ENCODE measurements at regions not wholly inside any gene's neighbourhood (a gene's known extent, or its start where the extent isn't known, plus 50 kb on each side); places are given as distances from the start of the nearest gene placed in this dataset.

- no peaks in the 10 kb centered on the region for H3K4me1 ChIP-seq (ENCODE audit: insufficient read depth)
- H3K36me3 ChIP-seq, result no peaks in the 10 kb centered on the region
- intact Hi-C loops (cut with DNase I), result no loop called here
- no peak overlapping the region for H3K4me3 ChIP-seq
- WGBS, 3 donors, result 52 to 56% (median 54%) methylated on average over 2 of the region's 2 CpGs
- no peak for TF ChIP-seq EP300 (IDR thresholded peaks at IDR 0.05)
- no peak for TF ChIP-seq POLR2A (IDR thresholded peaks at IDR 0.05)
- TF ChIP-seq CTCF (IDR thresholded peaks at IDR 0.05), result no peak
- no peak overlapping the region for H3K27ac ChIP-seq
- no peaks in the 10 kb centered on the region for H3K27me3 ChIP-seq
- no peak for DNase-seq
- H3K9me3 ChIP-seq, result no peaks in the 10 kb centered on the region
Measured at GRCh38 chr12:59046763-59047534, 126.6 kb upstream of the LRIG3 start.

- 65 to 74% (median 73%) methylated on average over 2 of the region's 2 CpGs for WGBS, 3 donors
- Histone ChIP-seq H3K4me3 (no peak overlapping the region), H3K36me3 (no peaks in the 10 kb centered on the region), H3K4me1 (ENCODE audit: insufficient read depth) (peaks cover 2% of the 10 kb centered on the region), H3K27me3 (no peaks in the 10 kb centered on the region), H3K27ac (no peak overlapping the region), H3K9me3 (no peaks in the 10 kb centered on the region)
- no peak for TF ChIP-seq EP300 (IDR thresholded peaks at IDR 0.05)
- no peak for TF ChIP-seq CTCF (IDR thresholded peaks at IDR 0.05)
- TF ChIP-seq POLR2A (IDR thresholded peaks at IDR 0.05), result no peak
- no peak for DNase-seq
- intact Hi-C loops (cut with DNase I), result no loop called here
Measured at GRCh38 chr12:59044791-59045190, 124.5 kb upstream of the LRIG3 start.

- Histone ChIP-seq H3K27me3 (no peaks in the 10 kb centered on the region), H3K36me3 (no peaks in the 10 kb centered on the region), H3K9me3 (no peaks in the 10 kb centered on the region), H3K27ac (no peak overlapping the region), H3K4me1 (ENCODE audit: insufficient read depth) (peaks cover 2% of the 10 kb centered on the region), H3K4me3 (no peak overlapping the region)
- no peak for TF ChIP-seq POLR2A (IDR thresholded peaks at IDR 0.05)
- TF ChIP-seq CTCF (IDR thresholded peaks at IDR 0.05), result no peak
- no peak for DNase-seq
- WGBS, 3 donors, result 10 to 15% (median 12%) methylated on average over 4 of the region's 4 CpGs
- intact Hi-C loops (cut with DNase I), result no loop called here
Measured at GRCh38 chr12:59041241-59042121, 121.2 kb upstream of the LRIG3 start.

GRCh38 chr12:59040656-59041055 is 120.4 kb upstream of the LRIG3 start:
- Histone ChIP-seq H3K27ac (no peak overlapping the region), H3K4me1 (ENCODE audit: insufficient read depth) (peaks cover 2% of the 10 kb centered on the region), H3K4me3 (no peak overlapping the region), H3K27me3 (no peaks in the 10 kb centered on the region), H3K9me3 (no peaks in the 10 kb centered on the region), H3K36me3 (no peaks in the 10 kb centered on the region)
- DNase-seq, result no peak
- TF ChIP-seq POLR2A (IDR thresholded peaks at IDR 0.05) (no peak), EP300 (IDR thresholded peaks at IDR 0.05) (no peak), CTCF (IDR thresholded peaks at IDR 0.05) (no peak)
- 34 to 37% (median 35%) methylated on average over 1 of the region's 1 CpG for WGBS, 3 donors
- intact Hi-C loops (cut with DNase I), result no loop called here

Measured in ovary (tissue), 7 donors.